ENCODE measurements at regions not wholly inside any gene's neighbourhood (a gene's known extent, or its start where the extent isn't known, plus 50 kb on each side); places are given as distances from the start of the nearest gene placed in this dataset.

DNA sequence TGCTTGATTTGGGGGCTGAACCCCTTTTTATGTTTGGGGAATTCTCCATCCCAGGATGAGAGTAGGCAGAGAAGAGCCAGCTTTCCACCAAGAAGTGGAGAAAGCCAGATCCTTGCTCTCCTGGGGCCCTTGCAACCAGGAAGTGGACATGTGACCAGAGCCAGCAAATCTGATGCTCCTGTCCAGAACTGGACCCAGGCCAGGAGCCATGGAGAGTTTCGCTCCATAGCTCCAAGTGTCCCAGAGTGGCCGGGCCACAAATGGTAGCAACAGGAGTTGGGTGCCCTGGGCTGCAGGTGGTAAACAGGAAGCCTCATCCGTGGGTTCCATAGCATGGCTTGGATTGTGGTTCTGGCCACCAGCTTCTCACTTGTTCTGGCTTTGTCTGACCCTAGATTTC, 93.9 kb upstream of the CD82 start:
- TF ChIP-seq, protein P1, sequence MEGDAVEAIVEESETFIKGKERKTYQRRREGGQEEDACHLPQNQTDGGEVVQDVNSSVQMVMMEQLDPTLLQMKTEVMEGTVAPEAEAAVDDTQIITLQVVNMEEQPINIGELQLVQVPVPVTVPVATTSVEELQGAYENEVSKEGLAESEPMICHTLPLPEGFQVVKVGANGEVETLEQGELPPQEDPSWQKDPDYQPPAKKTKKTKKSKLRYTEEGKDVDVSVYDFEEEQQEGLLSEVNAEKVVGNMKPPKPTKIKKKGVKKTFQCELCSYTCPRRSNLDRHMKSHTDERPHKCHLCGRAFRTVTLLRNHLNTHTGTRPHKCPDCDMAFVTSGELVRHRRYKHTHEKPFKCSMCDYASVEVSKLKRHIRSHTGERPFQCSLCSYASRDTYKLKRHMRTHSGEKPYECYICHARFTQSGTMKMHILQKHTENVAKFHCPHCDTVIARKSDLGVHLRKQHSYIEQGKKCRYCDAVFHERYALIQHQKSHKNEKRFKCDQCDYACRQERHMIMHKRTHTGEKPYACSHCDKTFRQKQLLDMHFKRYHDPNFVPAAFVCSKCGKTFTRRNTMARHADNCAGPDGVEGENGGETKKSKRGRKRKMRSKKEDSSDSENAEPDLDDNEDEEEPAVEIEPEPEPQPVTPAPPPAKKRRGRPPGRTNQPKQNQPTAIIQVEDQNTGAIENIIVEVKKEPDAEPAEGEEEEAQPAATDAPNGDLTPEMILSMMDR (IDR thresholded peaks at IDR 0.05; ENCODE audit: insufficient read depth, low read depth, low read length) = no peak
- no peak for TF ChIP-seq EZH2 (IDR thresholded peaks at IDR 0.05; ENCODE audit: insufficient read depth, low read length)

All from astrocyte (in vitro differentiated cells and primary cell).